PC-9 (cell line): ENCODE measurements at regions not wholly inside any gene's neighbourhood (a gene's known extent, or its start where the extent isn't known, plus 50 kb on each side); places are given as distances from the start of the nearest gene placed in this dataset.

ENCODE experiments used
- BruUV-seq: library from RNA; stranded (reverse); fragments of 400-500 nt; replicated peaks from 2 replicates; lab custom pipeline; 2021; lab: Mats Ljungman, UMichigan
- CTCF ChIA-PET: fragments of 300-600 bp; sonication (Branson Sonifier 250); formaldehyde crosslinking; loops from one replicate; lab custom pipeline; 2022; ENCODE audit warnings: antibody characterized with exemption; lab: Charles Lee
- POLR2A ChIA-PET: fragments of 300-600 bp; sonication (Branson Sonifier 250); formaldehyde crosslinking; loops from one replicate; lab custom pipeline; 2022; ENCODE audit warnings: antibody characterized with exemption; ENCODE audit not compliant: unreplicated experiment; lab: Charles Lee
- DNase-seq, 2 experiments: peaks; one replicate each; pipeline versions ENCODE4 v3.0.0 to v3.0.0-alpha.2; 2015 to 2022; ENCODE audit warnings: mixed read lengths in 1 of 2
- H2AFZ ChIP-seq: fragments of 200-600 bp; sonication (generic); 2 replicates; pipeline ENCODE4 v1.8.1; 2017; ENCODE audit warnings: antibody characterized with exemption
- H3F3A ChIP-seq: fragments of 200-600 bp; sonication (generic); 2 replicates; pipeline ENCODE4 v1.8.1; 2017; ENCODE audit warnings: antibody characterized with exemption, mild to moderate bottlenecking, low read depth; ENCODE audit not compliant: insufficient read depth
- H3K27ac ChIP-seq: fragments of 200-600 bp; sonication (generic); 2 replicates; pipeline ENCODE4 v1.6.1; 2016; ENCODE audit warnings: mixed run types
- H3K27me3 ChIP-seq: fragments of 200-600 bp; sonication (generic); 2 replicates; pipeline ENCODE4 v1.6.1; 2016; ENCODE audit warnings: low read depth, mixed run types; ENCODE audit not compliant: insufficient read depth
- H3K36me3 ChIP-seq: fragments of 200-600 bp; sonication (generic); 2 replicates; pipeline ENCODE4 v1.6.1; 2016; ENCODE audit warnings: low read depth, mixed run types
- H3K4me1 ChIP-seq: fragments of 200-600 bp; sonication (generic); replicated peaks from 2 replicates; pipeline ENCODE4 v1.6.1; 2016; ENCODE audit warnings: mixed run types; ENCODE audit not compliant: insufficient read depth
- H3K4me2 ChIP-seq: fragments of 200-600 bp; sonication (generic); 2 replicates; pipeline ENCODE4 v1.6.1; 2017; ENCODE audit warnings: mixed run types
- H3K4me3 ChIP-seq: fragments of 200-600 bp; sonication (generic); 2 replicates; pipeline ENCODE4 v1.6.1; 2016; ENCODE audit warnings: mixed run types
- H3K79me2 ChIP-seq: fragments of 200-600 bp; sonication (generic); 2 replicates; pipeline ENCODE4 v1.6.1; 2017; ENCODE audit warnings: low read depth, mixed run types
- H3K9me2 ChIP-seq: fragments of 200-600 bp; sonication (generic); 2 replicates; pipeline ENCODE4 v1.8.1; 2017; ENCODE audit warnings: mild to moderate bottlenecking; ENCODE audit not compliant: insufficient read depth
- H3K9me3 ChIP-seq: fragments of 200-600 bp; sonication (generic); 2 replicates; pipeline ENCODE4 v1.8.1; 2016; ENCODE audit warnings: low read depth; ENCODE audit not compliant: insufficient read depth
- H4K20me1 ChIP-seq: fragments of 200-600 bp; sonication (generic); 2 replicates; pipeline ENCODE4 v1.8.1; 2017; ENCODE audit not compliant: insufficient read depth
- CTCF ChIP-seq: fragments of 200-600 bp; sonication (generic); conservative IDR thresholded peaks from 2 replicates; pipeline ENCODE4 v1.6.1; 2017; ENCODE audit warnings: mixed run types, antibody characterized with exemption, mild to moderate bottlenecking, moderate library complexity
- EZH2 ChIP-seq: fragments of 200-600 bp; sonication (generic); IDR thresholded peaks from 2 replicates; pipeline ENCODE4 v1.8.0; 2017; ENCODE audit warnings: antibody characterized with exemption, low read depth
- intact Hi-C: fragments of 100-400 bp; cut with micrococcal nuclease; formaldehyde crosslinking; loops from one replicate; pipeline ENCODE4 v1.10.0; 2022; ENCODE audit not compliant: unreplicated experiment

DNA sequence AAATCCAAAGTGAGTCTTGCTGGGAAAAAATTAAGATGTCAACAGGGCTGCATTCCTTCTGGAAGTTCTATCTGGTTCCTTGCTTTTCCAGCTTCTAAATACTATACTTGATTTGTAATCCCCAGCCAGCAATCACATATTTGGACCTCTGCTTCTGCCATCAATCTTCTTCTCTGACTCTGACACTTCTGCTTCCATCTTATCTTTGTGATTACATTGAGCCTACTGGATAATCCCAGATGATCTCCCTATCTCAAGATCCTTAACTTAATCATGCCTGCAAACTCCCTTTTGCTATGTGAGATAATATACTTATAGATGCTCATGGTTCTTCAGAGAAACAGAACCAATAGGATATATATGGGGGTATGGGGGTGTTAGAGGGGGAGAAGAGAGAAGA is 49.9 kb upstream of the ZDHHC17 start:
- H3K9me3 ChIP-seq: no peaks in the 10 kb centered on the region
- no peak overlapping the region for H3K4me3 ChIP-seq
- no peak overlapping the region for H3K4me2 ChIP-seq
- H3K27ac ChIP-seq: no peak overlapping the region
- BruUV-seq: no TSS peak
- TF ChIP-seq CTCF: no peak
- TF ChIP-seq EZH2: no peak
- H3K79me2 ChIP-seq: no peaks in the 10 kb centered on the region
- intact Hi-C loops: no loop called here
- no peaks in the 10 kb centered on the region for H4K20me1 ChIP-seq
- no peaks in the 10 kb centered on the region for H3K9me2 ChIP-seq
- ChIA-PET POLR2A (no interaction called here), CTCF (no interaction called here)
- H2AFZ ChIP-seq: no peak overlapping the region
- H3K36me3 ChIP-seq: no peaks in the 10 kb centered on the region
- no peaks in the 10 kb centered on the region for H3K4me1 ChIP-seq
- H3K27me3 ChIP-seq: no peaks in the 10 kb centered on the region
- no peaks in the 10 kb centered on the region for H3F3A ChIP-seq
- no peak for DNase-seq
